NCI-H1417 treated with DMSO at 0.1 percent for 48 hours (cell line): ENCODE measurements at regions not wholly inside any gene's neighbourhood (a gene's known extent, or its start where the extent isn't known, plus 50 kb on each side); places are given as distances from the start of the nearest gene placed in this dataset.

ENCODE experiments used
- DNase-seq: peaks from one replicate; lab custom pipeline; 2025; lab: John Stamatoyannopoulos, UW

- no peak for DNase-seq
Measured at GRCh38 chr5:155844542-155844941, 482.4 kb upstream of the SGCD start.

DNA sequence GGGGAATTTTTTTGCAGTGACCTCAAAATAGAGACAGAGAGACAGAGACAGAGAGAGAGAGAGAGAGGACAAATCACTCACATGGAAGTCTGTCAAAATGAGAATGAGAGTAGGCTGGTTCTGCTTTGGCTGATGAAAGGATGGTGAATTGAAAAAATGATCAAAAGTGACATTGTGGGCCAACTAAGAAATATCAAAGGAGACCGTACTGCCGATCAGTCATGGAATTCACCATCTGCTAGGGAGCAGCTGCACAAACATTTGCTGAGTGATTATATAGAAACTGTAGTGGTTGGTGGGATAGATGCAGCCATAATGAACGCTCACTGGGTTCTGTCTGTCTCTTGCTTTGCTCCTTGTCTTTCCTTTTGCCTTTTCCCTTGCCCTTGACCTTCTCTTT lies 476.6 kb upstream of the SGCD start:
- no peak for DNase-seq

DNA sequence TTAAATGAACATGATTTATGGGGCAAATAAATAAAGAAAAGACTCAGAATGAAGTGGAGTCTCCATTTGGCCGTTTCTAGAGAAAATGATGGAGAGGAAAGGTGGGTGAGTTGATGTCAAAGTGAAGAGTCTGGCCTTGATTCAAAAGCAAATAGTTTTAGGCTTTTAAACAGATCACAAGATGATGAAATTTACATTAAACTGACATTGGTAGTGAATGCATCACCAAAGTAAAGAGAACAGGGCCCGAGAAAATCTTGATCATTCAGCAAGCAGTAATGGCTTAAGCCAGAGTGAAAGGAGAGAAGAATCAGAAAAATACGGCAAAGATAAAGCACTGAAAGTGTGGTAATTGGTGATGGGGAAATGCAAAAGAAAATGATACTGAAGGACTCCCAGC lies 460.0 kb upstream of the SGCD start:
- DNase-seq: no peak

DNA sequence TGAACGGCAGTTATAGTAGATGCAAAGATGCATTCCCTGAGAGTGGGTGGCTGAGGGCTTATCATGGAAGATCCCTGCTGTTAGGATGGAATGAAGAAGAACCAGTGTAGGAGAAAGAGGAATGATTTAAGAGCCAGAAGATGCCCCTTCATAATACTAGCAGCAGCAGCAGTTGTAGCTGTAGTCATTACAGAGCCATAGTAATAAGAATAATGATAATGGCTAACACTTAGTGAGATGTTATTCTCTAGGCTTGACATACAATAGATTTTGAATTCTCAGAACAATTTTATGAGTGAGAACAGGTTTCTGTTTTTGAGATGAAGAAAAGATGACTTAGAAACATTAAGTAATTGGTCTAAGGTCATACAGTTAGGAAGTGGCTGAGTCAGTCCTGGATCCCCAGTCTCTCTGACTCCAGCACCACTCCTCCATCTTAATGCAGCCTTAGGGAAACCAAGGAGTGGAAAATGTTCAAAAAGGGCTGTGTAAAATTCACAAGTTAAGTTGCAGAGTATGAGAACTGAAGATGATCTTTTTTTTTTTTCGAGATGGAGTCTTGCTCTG lies 459.4 kb upstream of the SGCD start:
- no peak for DNase-seq

GRCh38 chr5:155870636-155871035 lies 456.3 kb upstream of the SGCD start:
- no peak for DNase-seq

GRCh38 chr5:155871623-155872022 lies 455.3 kb upstream of the SGCD start:
- no peak for DNase-seq

DNA sequence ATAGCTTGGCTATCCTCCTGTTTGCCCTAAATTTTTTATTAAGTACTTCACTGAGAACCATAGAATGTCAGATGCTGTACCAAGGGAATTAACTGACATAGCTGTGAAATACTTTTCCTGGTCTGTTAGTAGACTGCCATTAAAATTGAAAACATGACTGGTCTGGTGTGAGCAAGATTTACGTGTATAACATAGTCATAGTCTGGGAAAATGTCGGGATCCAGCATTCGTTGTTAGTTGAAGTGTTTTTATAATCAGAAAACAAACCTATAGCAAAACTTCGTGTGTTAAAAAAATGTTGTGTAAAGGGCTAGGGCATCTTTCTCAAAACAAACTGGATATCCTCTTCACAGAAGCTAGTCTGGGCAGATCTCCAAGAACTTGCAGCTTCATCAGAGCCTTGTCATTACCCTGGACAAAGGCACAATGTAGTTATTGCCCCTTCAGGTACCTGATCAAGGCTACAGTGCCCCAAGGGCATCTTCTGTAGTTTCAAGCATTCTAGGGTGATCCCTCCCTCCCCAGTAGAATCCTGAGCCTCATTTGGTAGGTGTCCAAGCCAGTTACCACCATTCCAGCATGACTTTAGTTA lies 454.2 kb upstream of the SGCD start:
- no peak for DNase-seq

DNA sequence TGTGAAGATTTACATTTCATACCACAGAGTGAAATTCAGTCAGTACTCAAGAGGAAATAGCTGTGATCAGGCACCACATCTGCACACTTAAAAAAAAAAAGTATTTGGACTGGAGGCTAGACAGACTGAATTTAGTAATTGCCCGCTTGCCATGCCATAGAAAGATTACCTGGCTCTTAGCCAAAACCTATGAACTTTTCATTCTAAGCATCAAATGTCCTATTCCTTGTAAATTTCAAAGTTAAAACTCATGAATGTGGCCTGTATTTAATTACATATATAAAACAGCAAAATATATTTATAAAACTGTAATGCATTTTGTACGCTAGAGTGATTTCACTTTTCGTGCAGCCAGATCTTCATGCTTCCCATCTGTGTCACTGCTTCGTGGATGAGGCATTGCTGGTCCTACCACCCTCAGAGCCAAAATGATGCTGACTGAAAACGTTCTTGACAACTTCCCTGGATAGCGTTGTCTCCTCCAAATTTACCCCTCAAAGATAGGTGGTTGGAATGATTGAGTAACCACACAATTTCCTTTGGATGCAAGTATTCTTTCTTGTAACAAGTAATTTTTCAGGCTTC lies 447.9 kb upstream of the SGCD start:
- no peak for DNase-seq

DNA sequence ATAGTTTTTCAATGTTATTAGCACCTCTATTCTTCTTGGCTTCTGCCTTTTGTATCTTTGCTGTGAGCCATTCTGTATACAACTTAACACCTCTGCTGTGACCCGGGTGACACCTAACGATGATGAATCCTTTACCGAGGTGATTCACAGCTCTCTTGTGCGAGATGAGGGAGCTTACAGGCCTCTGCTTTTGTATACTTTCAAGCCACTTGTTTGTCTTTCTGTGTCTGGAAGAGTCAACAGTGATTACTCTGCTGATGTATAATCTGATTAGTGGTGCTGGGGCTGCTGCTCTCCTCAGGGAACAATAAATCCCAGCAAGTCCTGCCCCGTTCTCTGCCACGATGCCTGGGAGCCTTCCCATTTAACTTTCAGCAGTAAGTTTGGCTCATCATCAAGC lies 442.9 kb upstream of the SGCD start:
- peak; percentile 1 for DNase-seq

DNA sequence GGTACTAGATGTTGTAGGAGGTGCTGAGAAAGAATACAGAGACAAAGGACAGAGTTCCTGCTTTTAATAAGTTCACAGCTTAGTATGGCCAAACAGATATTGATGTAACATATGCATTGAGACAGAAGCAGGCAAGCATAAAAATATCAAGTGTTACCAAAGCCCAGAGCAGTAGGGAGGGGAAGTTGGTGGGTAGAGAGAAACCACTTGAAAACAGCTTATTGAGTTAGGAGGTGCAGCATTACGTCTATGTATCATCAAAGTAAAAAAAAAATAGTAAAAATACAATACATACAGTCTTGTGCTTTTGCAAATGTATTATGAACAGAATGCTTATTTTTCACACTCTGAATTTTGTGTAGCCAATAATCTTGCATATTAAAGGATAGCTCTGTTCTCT lies 441.8 kb upstream of the SGCD start:
- DNase-seq: no peak

GRCh38 chr5:155886311-155887031 lies 440.5 kb upstream of the SGCD start:
- no peak for DNase-seq

GRCh38 chr5:155895484-155895883 lies 431.5 kb upstream of the SGCD start:
- DNase-seq: no peak

DNA sequence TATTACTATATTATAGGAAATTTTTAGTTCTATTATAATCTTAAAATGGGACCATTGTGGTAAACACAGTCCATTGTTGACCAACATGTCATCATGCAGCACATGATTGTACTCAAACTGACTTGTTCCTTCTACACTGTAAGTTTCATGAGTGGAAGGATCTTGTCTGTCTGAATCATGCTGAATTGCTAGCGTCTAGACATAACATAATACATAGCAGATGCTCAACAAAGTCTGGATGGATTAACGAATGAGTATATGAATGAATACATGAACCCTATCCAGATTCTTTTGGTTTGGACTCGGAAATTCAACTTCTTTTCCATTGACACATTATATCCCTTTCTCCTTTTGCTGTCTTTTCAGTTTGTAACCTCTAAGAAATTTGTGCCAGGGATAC lies 429.2 kb upstream of the SGCD start:
- DNase-seq: no peak

- DNase-seq: no peak
Measured at GRCh38 chr5:155898284-155898683, 428.7 kb upstream of the SGCD start.

- DNase-seq: no peak
Measured at GRCh38 chr5:155903791-155904190, 423.2 kb upstream of the SGCD start.

DNA sequence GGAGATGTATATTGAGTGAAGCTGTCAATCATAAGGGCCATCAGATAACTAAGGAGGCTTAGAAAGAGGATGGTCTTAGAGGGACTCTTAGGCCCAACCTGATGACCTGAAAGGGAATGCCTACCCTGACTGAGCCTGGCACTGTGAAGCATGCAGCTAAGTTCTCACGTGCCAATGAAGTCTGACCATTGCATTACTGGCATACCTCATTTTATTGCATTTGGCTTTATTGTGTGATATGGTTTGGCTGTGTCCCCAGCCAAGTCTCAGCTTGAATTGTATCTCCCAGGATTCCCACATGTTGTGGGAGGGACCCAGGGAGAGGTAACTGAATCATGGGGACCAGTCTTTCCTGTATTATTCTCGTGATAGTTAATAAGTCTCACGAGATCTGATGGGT lies 421.6 kb upstream of the SGCD start:
- no peak for DNase-seq

DNA sequence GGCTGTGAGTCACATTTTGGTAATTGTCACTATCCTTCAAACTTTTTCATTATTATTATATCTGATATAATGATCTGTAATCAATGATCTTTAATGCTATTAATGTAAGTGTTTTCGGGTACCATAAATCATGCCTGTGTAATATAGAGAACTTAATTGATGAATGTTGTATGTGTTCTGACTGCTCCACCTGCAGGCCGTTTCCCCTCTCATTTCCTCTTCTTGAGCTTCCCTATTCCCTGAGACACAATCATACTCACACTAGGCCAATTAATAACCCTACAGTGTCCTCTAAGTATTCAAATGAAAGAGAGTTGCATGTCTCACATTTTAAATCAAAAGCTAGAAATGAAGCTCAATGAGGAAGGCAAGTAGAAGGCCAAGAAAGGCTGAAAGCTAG lies 420.9 kb upstream of the SGCD start:
- no peak for DNase-seq

- no peak for DNase-seq
Measured at GRCh38 chr5:155908543-155908942, 418.4 kb upstream of the SGCD start.

DNA sequence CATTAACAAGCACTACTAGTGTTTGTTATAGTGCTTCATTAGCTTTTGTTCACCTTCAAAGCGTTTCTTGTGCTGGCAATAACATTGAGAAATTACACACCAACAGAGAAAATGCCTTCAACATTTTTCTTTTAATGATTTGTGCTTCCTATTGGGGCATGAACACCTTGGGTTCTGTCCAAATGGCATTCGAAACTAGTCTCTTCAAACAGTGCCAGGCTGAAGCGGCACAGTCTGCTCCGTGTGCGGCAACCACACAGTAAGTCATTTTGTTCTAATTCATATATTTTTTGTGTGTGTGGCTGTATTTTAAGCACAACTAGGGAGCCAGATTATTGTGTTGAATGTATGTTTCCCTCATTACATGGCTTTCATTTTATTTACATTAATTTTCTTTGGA lies 414.7 kb upstream of the SGCD start:
- no peak for DNase-seq

DNA sequence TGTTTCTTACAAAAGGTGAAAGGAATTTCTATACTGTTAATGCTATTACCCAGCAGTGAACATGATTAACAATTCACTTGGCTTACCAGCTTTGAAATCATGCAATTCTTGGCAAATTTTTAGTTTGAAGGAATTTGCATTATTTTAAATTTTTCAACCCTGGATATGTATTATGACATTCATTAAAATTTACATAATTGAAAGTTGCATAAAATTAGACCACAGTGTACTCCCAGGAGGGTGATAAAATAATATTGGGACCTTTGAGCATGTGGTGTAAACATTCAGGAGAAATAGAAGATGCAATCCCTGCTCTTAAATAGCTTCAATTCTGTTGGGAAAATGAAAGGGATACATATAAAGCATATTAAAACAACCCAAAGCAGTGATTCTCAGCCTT lies 412.2 kb upstream of the SGCD start:
- no peak for DNase-seq

GRCh38 chr5:155915601-155916000 lies 411.4 kb upstream of the SGCD start:
- DNase-seq: no peak

DNA sequence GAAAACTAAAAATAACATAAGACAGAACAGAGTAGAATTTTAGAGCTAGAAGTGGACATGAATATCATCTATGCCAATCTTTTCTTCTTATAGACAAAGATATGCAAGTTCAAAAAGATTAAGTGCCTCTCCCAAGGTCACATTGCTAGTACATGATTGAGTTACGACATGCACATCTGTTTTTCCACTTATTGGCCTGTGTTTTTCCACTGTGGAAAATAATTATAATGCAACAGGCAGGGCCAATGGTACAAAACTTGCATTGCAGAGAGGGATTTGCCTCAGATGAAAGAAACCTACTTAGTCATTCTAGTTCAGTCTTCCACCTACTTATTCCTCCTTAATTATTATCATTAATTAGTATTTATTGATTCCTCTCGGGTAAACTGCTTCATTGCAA lies 407.8 kb upstream of the SGCD start:
- DNase-seq: no peak

DNA sequence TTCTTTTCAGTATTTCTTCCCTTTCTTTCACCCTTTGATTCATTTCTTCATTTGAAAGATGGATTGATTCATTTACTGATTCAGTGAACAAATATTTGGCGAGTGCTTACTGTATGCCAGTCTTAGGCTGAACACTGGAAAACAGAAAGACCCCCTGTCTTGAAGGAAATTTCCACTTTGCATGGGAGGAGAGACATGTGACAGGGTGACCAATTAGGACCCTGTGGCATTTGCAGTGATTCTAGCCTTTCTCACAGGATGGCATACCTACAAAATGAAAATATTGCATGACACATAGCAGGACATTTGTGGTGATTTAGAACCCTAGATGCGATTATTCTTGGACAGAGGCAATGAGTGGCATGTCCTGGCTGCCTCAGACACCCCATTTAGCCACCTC lies 407.2 kb upstream of the SGCD start:
- DNase-seq: no peak

- DNase-seq: no peak
Measured at GRCh38 chr5:155921621-155922020, 405.3 kb upstream of the SGCD start.
